H1 (cell line): ENCODE measurements at regions not wholly inside any gene's neighbourhood (a gene's known extent, or its start where the extent isn't known, plus 50 kb on each side); places are given as distances from the start of the nearest gene placed in this dataset.

Experiments used
- CTCF ChIA-PET: fragments of 300-600 bp; sonication (Branson Sonifier 250); formaldehyde crosslinking; loops from one replicate; lab custom pipeline; 2021; ENCODE audit not compliant: partially characterized antibody; lab: Charles Lee
- POLR2A ChIA-PET: fragments of 300-600 bp; sonication (Branson Sonifier 250); formaldehyde crosslinking; loops from one replicate; lab custom pipeline; 2021; ENCODE audit warnings: inconsistent platforms; ENCODE audit not compliant: partially characterized antibody; lab: Charles Lee
- DNase-seq, 2 experiments: peaks; one replicate each; pipeline versions ENCODE4 v3.0.0 to v3.0.0-alpha.2; 2010 to 2022; ENCODE audit warnings: low spot score in 2 of 2, low read depth in 1 of 2, mixed read lengths in 1 of 2
- FAIRE-seq: peaks from 2 replicates; lab custom pipeline; 2011; peaks lifted over from hg19 to GRCh38; lab: Jason Lieb, UNC
- H2AFZ ChIP-seq: 2 replicates; pipeline ENCODE4 v1.8.1; 2012; ENCODE audit warnings: low read length, inconsistent platforms
- H2AK5ac ChIP-seq: 2 replicates; pipeline ENCODE4 v1.6.1; 2013; ENCODE audit warnings: low read depth, low read length
- H2BK120ac ChIP-seq: replicated peaks from 2 replicates; pipeline ENCODE3; 2013; ENCODE audit warnings: low read depth, low read length, inconsistent platforms
- H2BK12ac ChIP-seq: 2 replicates; pipeline ENCODE4 v1.6.1; 2013; ENCODE audit warnings: low read depth, low read length
- H2BK15ac ChIP-seq: 2 replicates; pipeline ENCODE4 v1.6.1; 2013; ENCODE audit warnings: low read length
- H2BK20ac ChIP-seq: 2 replicates; pipeline ENCODE4 v1.6.1; 2013; ENCODE audit warnings: low read length
- H2BK5ac ChIP-seq: 2 replicates; pipeline ENCODE4 v1.6.1; 2013; ENCODE audit warnings: low read depth, low read length
- H3K14ac ChIP-seq: 2 replicates; pipeline ENCODE4 v1.6.1; 2013; ENCODE audit warnings: inconsistent platforms; ENCODE audit not compliant: insufficient read length
- H3K18ac ChIP-seq: 2 replicates; pipeline ENCODE4 v1.6.1; 2013; ENCODE audit warnings: low read length; ENCODE audit errors: extremely low read depth
- H3K23ac ChIP-seq: 2 replicates; pipeline ENCODE4 v1.6.1; 2013; ENCODE audit warnings: inconsistent platforms; ENCODE audit not compliant: insufficient read length
- H3K23me2 ChIP-seq: 2 replicates; pipeline ENCODE4 v1.6.1; 2013; ENCODE audit warnings: low read depth, low read length
- H3K27ac ChIP-seq: 2 replicates; pipeline ENCODE4 v1.6.1; 2011; ENCODE audit warnings: low read depth, low read length, inconsistent platforms
- H3K27me3 ChIP-seq, 4 experiments: replicated peaks in 1 of 4; 1 replicate in 1 of 4; 2 replicates in 3 of 4; pipeline versions ENCODE4 v1.6.1 to v1.8.1; 2011 to 2013; ENCODE audit warnings: low read length in 3 of 4, mild to moderate bottlenecking in 3 of 4, inconsistent platforms in 2 of 4, mixed read lengths in 2 of 4, moderate library complexity in 1 of 4; ENCODE audit not compliant: control insufficient read depth in 3 of 4, insufficient read depth in 3 of 4; ENCODE audit errors: extremely low read depth in 1 of 4
- H3K36me3 ChIP-seq, 4 experiments: 2 replicates each; pipeline versions ENCODE4 v1.6.1 to v1.8.1; 2011 to 2013; ENCODE audit warnings: mild to moderate bottlenecking in 4 of 4, low read length in 3 of 4, moderate library complexity in 2 of 4, control low read depth in 1 of 4, inconsistent platforms in 1 of 4; ENCODE audit not compliant: insufficient read depth in 4 of 4, control insufficient read depth in 2 of 4
- H3K4ac ChIP-seq: replicated peaks from 2 replicates; pipeline ENCODE3; 2013; ENCODE audit warnings: low read length, low read depth, mixed read lengths, inconsistent platforms; ENCODE audit not compliant: insufficient read length
- H3K4me1 ChIP-seq, 4 experiments: replicated peaks in 1 of 4; 1 replicate in 1 of 4; 2 replicates in 3 of 4; pipeline versions ENCODE4 v1.6.1 to v1.8.1; 2011 to 2013; ENCODE audit warnings: low read length in 3 of 4, inconsistent platforms in 2 of 4, mixed read lengths in 1 of 4; ENCODE audit not compliant: insufficient read depth in 4 of 4, control insufficient read depth in 3 of 4
- H3K4me2 ChIP-seq, 2 experiments: 2 replicates each; pipeline versions ENCODE4 v1.6.1 to v1.8.1; 2011 to 2013; ENCODE audit warnings: low read depth in 2 of 2, low read length in 2 of 2, control low read depth in 1 of 2, inconsistent platforms in 1 of 2, mild to moderate bottlenecking in 1 of 2; ENCODE audit not compliant: insufficient read depth in 1 of 2
- H3K4me3 ChIP-seq, 4 experiments: fragments of 200-600, 300-600 bp in 1 of 4; sonication (generic), shearing (Covaris generic), sonication (Bioruptor Twin) in 1 of 4; 2 replicates each; pipeline versions ENCODE4 v1.5.1 to v1.8.1; 2011 to 2016; ENCODE audit warnings: low read length in 4 of 4, low read depth in 3 of 4, control low read depth in 2 of 4, inconsistent platforms in 2 of 4, mild to moderate bottlenecking in 2 of 4, mixed read lengths in 1 of 4, moderate library complexity in 1 of 4; ENCODE audit not compliant: insufficient read depth in 2 of 4; ENCODE audit errors: extremely low read depth in 1 of 4
- H3K56ac ChIP-seq: replicated peaks from 2 replicates; pipeline ENCODE3; 2013; ENCODE audit warnings: low read depth, mild to moderate bottlenecking, mixed read lengths, low read length, inconsistent platforms; ENCODE audit not compliant: insufficient read length
- H3K79me1 ChIP-seq: 2 replicates; pipeline ENCODE4 v1.6.1; 2013; ENCODE audit warnings: low read depth, low read length, control low read depth
- H3K79me2 ChIP-seq, 2 experiments: 2 replicates each; pipeline versions ENCODE4 v1.6.1 to v1.8.1; 2012 to 2013; ENCODE audit warnings: low read length in 2 of 2, mild to moderate bottlenecking in 2 of 2, inconsistent platforms in 1 of 2; ENCODE audit not compliant: insufficient read depth in 2 of 2, control insufficient read depth in 1 of 2
- H3K9ac ChIP-seq, 4 experiments: replicated peaks in 1 of 4; 1 replicate in 1 of 4; 2 replicates in 3 of 4; pipeline versions ENCODE4 v1.6.1 to v1.8.1; 2011 to 2013; ENCODE audit warnings: low read depth in 3 of 4, low read length in 3 of 4, control low read depth in 2 of 4, mild to moderate bottlenecking in 2 of 4, moderate library complexity in 2 of 4, inconsistent platforms in 1 of 4; ENCODE audit errors: extremely low read depth in 1 of 4
- H3K9me3 ChIP-seq, 2 experiments: 2 replicates each; pipeline versions ENCODE4 v1.6.1 to v1.8.1; 2012 to 2013; ENCODE audit warnings: mild to moderate bottlenecking in 2 of 2, moderate library complexity in 2 of 2, control low read depth in 1 of 2, inconsistent platforms in 1 of 2, low read depth in 1 of 2, low read length in 1 of 2, mixed read lengths in 1 of 2; ENCODE audit not compliant: insufficient read depth in 2 of 2
- H4K20me1 ChIP-seq, 2 experiments: replicated peaks in 1 of 2; 2 replicates each; pipeline versions ENCODE3 to v1.8.1; 2011 to 2013; ENCODE audit warnings: inconsistent platforms in 2 of 2, low read length in 2 of 2, mild to moderate bottlenecking in 1 of 2; ENCODE audit not compliant: insufficient read depth in 2 of 2, control insufficient read depth in 1 of 2
- H4K5ac ChIP-seq: 2 replicates; pipeline ENCODE4 v1.6.1; 2013; ENCODE audit warnings: low read length, low read depth, mixed read lengths, inconsistent platforms; ENCODE audit not compliant: insufficient read length
- H4K8ac ChIP-seq: 2 replicates; pipeline ENCODE4 v1.8.0; 2013; ENCODE audit warnings: mild to moderate bottlenecking, moderate library complexity, low read length, inconsistent platforms; ENCODE audit not compliant: insufficient read depth; ENCODE audit errors: extremely low read depth
- H4K91ac ChIP-seq: replicated peaks from 2 replicates; pipeline ENCODE3; 2013; ENCODE audit warnings: low read length, mixed read lengths, inconsistent platforms; ENCODE audit not compliant: insufficient read length
- ASH2L ChIP-seq: fragments of 200-600, 300-600 bp; sonication (generic); IDR thresholded peaks from one replicate; pipeline ENCODE4 v1.7.1; 2017; ENCODE audit warnings: low read length
- CEBPB ChIP-seq: IDR thresholded peaks from 2 replicates; pipeline ENCODE4 v1.6.1; 2012; ENCODE audit warnings: low read depth, low read length
- CTBP2 ChIP-seq: IDR thresholded peaks from 2 replicates; pipeline ENCODE4 v1.7.0; 2011; ENCODE audit warnings: borderline replicate concordance, mild to moderate bottlenecking, moderate library complexity, mixed read lengths, low read length; ENCODE audit not compliant: insufficient read depth, insufficient read length
- EZH2 ChIP-seq: fragments of 200-600 bp; sonication (generic); IDR thresholded peaks from 2 replicates; pipeline ENCODE4 v1.7.1; 2012; ENCODE audit warnings: low read depth, mild to moderate bottlenecking, moderate library complexity, low read length, inconsistent platforms; ENCODE audit not compliant: severe bottlenecking
- HDAC6 ChIP-seq: IDR thresholded peaks from one replicate; pipeline ENCODE4 v1.7.1; 2012; ENCODE audit warnings: low read depth, mild to moderate bottlenecking, inconsistent platforms, low read length, moderate library complexity
- POLR2A ChIP-seq, 2 experiments: IDR thresholded peaks; 1 replicate in 1 of 2; 2 replicates in 1 of 2; pipeline ENCODE4 v1.6.1; 2011; ENCODE audit warnings: low read depth in 2 of 2, low read length in 2 of 2, mild to moderate bottlenecking in 2 of 2; ENCODE audit errors: control extremely low read depth in 1 of 2
- POLR2AphosphoS5 ChIP-seq: IDR thresholded peaks from 2 replicates; pipeline ENCODE4 v1.6.1; 2011; ENCODE audit warnings: low read depth, low read length
- SIN3A ChIP-seq, 2 experiments: IDR thresholded peaks in 1 of 2; conservative IDR thresholded peaks in 1 of 2; 2 replicates each; pipeline ENCODE4 v1.6.1; 2011 to 2012; ENCODE audit warnings: low read length in 2 of 2, improper control_type of control experiment in 1 of 2, low read depth in 1 of 2, mild to moderate bottlenecking in 1 of 2
- SIX5 ChIP-seq: IDR thresholded peaks from 2 replicates; pipeline ENCODE4 v1.6.1; 2011; ENCODE audit warnings: mild to moderate bottlenecking, low read depth, low read length
- WGBS, 2 experiments: shearing (Covaris generic) in 1 of 2; methylation state at CpG; one replicate each; pipeline versions ENCODE4 v1.1.6 to v1.1.7; 2013 to 2015; ENCODE audit warnings: low lambda C conversion rate in 2 of 2, mixed read lengths in 2 of 2, inconsistent platforms in 1 of 2, low coverage in 1 of 2, missing lambda C conversion rate in 1 of 2; ENCODE audit not compliant: insufficient replicate concordance in 2 of 2, insufficient coverage in 1 of 2, insufficient read length in 1 of 2; ENCODE audit errors: extremely low coverage in 1 of 2, missing lambda C conversion rate in 1 of 2; 5-methylcytosine and 5-hydroxymethylcytosine counted together

GRCh38 chr4:123802933-123803332 is 406.3 kb downstream of the SPRY1 start:
- WGBS, 2 experiments = 39% methylated on average over 2 of the region's 2 CpGs; no CpG with 5 or more reads in 1 of the 2 experiments
- Histone ChIP-seq H3K9me3 (no peaks in the 10 kb centered on the region), H2BK15ac (no peak overlapping the region), H3K23ac (no peak overlapping the region), H3K79me2 (no peaks in the 10 kb centered on the region), H3K14ac (no peak overlapping the region), H3K27ac (no peak overlapping the region), H3K36me3 (no peaks in the 10 kb centered on the region; a peak in 1 of 8 replicates), H3K79me1 (no peaks in the 10 kb centered on the region), H3K27me3 (no peaks in the 10 kb centered on the region), H3K4me1 (no peaks in the 10 kb centered on the region), H4K8ac (no peak overlapping the region), H2BK120ac (no peak overlapping the region), H3K18ac (no peak overlapping the region), H3K4ac (no peak overlapping the region), H2BK12ac (no peak overlapping the region), H4K5ac (no peak overlapping the region), H2BK5ac (no peak overlapping the region), H3K23me2 (no peaks in the 10 kb centered on the region), H4K20me1 (no peaks in the 10 kb centered on the region), H4K91ac (no peak overlapping the region), H3K56ac (no peak overlapping the region), H3K4me3 (no peak overlapping the region), H2BK20ac (no peak overlapping the region), H3K4me2 (no peak overlapping the region), H3K9ac (no peak overlapping the region), H2AFZ (0 out of 2 replicates have a peak overlapping the region, but pooled peaks have one; percentile 8), H2AK5ac (no peak overlapping the region)
- no peak for TF ChIP-seq SIX5
- no peak for TF ChIP-seq ASH2L
- TF ChIP-seq SIN3A (conservative IDR thresholded peaks at IDR 0.05 in 1 of 2, IDR thresholded peaks at IDR 0.05 in 1 of 2; ENCODE audit: low read depth in 1 of 2, low read length in 2 of 2) = no peak
- no peak for TF ChIP-seq POLR2AphosphoS5
- no peak for TF ChIP-seq CTBP2
- no peak for TF ChIP-seq HDAC6
- TF ChIP-seq EZH2 = no peak
- TF ChIP-seq POLR2A (IDR thresholded peaks at IDR 0.05; ENCODE audit: control extremely low read depth in 1 of 2, low read depth in 2 of 2, low read length in 2 of 2) = no peak
- no peak for TF ChIP-seq CEBPB
- no peak for FAIRE-seq
- ChIA-PET POLR2A (no interaction called here), CTCF (interaction anchor here (0.6 kb wide), 1 partner anchor 787 kb away, joined by 3 read pairs; no protein-coding TSS in a partner anchor)
- no peak for DNase-seq
